GM19455 (cell line): ENCODE measurements at regions not wholly inside any gene's neighbourhood (a gene's known extent, or its start where the extent isn't known, plus 50 kb on each side); places are given as distances from the start of the nearest gene placed in this dataset.

Experiments
- ATAC-seq: cut with Tn5 transposase; IDR thresholded peaks from one replicate; pipeline ENCODE4 v1.9.1; 2021; ENCODE audit not compliant: unreplicated experiment

DNA sequence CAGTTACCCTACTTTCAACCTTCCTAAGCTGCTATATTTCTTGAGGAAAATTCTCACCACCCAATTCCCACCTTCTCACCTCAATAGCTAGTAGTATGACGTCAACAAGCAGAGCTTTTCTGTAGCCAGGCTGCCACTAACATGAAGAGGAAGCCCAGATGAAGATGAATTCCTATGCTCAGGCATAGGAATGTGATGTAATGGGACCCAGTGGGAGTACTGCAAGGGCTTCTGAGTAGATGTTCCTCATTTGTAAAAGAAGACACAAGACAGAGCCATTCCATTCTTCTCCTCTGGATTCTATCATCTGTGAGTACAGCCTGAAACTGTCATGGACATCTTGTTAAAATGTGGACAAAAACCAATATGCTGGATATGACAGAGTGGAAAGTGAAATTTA, 81.6 kb upstream of the KLF3 start:
- no peak for ATAC-seq

DNA sequence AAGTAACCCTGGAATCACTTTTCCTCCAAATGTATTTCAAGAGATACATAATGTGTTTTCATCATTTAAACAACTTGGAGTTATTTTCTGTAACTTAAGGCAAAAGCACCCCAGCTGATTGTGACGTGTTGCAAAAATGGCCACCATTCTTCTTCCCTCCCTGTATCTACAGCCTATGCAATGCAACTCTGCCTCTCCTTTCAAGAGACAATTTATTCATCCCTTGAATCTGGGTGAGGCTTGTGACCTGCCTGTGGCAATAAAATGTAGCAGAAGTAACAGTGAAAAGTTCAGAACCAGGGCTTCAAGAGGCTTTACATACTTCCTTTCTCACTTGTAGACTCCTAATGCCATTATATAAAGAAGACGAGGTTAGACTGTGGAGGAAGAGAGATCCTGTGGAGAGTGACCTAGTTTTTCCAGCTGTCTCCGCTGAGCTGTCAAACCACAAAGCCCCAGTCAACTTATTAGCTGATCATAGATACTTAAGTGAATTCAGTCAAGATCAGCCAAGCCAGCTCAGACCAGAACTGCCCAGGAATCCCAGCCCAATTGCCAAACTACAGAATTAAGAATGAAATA, 81.0 kb upstream of the KLF3 start:
- no peak for ATAC-seq

DNA sequence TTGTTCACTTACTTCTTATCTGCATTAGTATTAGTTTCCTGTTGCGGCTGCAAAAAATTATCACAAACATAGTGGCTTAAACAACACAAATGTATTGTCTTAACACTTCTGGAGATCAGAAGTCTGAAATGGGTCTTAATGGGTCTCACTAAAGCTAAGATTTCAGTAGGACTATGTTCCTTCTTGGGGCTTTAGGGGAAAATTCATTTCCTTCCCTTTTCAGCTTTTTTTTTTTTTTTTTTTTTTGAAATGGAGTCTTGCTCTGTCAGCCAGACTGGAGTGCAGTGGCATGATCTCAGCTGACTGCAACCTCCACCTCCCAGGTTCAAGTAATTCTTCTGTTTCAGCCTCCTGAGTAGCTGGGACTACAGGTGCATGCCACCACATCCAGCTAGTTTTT, 78.1 kb upstream of the KLF3 start:
- ATAC-seq: no peak

DNA sequence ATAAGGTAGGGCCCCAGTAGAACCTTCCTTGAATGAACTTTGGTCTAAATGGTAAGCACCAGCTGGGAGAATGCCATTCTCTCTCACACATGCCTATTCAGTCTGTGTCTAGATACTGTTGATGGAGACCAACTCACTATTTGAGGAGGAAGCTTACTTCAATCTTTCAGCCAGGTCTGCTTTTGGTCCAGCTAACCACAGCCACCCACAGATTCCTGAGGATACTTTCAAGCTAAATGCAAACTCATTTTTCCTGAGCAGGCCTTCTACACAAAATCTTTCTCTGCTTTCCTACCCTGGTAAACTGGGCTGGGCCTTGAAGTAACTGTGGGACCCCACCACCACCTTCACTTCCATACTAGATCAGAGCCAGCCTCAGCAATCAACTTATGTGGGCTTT, 76.9 kb upstream of the KLF3 start:
- ATAC-seq: no peak

DNA sequence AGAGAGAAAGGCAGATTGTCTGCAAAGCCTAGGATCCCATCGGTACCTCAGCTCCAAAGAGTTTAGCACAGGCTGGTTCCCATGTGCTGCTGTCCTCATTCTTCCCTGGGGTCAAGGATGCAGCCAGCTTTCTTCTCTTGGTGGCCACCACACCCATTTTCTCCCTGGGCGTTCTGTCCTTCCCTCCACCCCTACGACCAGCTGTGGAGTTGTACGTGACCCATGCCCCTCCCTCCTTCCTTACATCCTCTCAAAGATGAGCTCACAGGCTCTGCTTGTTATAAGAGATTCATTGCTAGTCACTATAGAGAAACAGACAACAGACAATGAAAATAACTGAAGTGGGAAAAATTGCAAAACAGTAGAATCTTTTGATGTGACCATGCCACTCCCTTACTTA, 74.0 kb upstream of the KLF3 start:
- no peak for ATAC-seq

DNA sequence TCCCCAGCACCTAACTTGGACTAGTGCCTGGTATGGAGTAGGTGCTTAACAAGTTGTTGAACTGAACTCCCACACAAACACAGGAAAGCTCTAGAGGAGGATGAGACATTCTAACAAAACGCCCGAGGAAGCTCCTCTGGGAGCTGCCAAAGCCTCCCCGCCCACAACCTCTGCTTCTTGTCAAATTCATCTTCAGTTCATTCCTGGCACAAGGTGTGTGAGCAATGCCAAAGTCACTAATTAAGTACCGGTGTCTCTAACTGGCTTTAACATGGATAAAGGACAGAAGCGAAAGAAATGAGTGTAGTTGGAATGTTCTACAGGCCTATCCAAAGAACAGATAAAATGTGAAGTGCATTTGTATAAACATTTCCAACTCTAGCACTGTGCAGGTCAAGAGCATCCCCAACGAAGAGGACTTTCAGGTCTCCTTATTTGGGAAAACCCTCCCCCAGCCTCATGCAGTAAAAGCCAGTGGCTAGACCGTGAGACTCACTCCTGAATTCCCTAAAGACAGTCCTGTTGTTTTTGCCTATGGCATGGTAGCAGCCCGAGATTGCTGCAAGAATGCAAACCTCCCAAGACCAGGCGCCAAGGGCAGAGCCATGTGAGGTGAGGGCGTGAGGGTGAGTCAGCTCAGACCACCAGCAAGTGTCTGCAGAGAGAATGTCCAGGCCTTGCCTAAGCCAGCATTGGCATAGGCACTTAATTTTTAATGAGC, 72.2 kb upstream of the KLF3 start:
- no peak for ATAC-seq

DNA sequence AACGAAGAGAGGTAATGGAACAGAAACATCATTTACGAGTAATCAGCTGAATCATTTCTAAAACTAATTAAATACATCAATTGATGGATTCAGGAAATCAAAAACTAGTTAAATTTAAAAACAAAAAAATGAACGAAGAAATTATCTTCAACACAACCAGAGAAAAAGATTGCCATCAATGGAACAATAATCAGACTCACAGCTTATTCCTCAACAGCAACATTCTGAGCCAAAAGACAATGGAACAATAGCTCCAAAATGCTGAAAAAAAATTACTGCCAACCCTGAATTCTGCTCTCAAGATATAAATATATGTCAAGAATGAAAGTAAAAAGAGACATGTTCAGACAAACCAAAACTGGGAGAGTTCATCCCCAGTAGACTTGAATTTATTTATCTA, 65.5 kb upstream of the KLF3 start:
- ATAC-seq: no peak

DNA sequence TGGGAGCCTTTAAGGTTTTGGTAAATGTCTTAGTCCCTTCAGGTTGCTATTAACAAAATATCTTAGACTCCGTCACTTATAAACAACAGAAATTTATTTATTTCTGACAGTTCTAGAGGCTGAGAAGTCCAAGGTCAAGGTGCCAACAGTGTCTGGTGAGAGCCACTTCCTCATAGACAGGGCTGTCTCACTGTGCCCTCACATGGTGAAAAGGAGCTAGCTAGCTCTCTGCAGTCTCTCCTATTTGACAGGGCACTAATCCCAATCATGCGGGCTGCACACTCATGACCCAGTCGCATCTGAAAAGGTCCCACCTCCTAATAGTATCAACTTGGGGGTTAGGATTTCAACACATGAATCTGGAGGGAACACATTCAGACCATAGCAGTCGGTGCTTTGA, 63.4 kb upstream of the KLF3 start:
- no peak for ATAC-seq

DNA sequence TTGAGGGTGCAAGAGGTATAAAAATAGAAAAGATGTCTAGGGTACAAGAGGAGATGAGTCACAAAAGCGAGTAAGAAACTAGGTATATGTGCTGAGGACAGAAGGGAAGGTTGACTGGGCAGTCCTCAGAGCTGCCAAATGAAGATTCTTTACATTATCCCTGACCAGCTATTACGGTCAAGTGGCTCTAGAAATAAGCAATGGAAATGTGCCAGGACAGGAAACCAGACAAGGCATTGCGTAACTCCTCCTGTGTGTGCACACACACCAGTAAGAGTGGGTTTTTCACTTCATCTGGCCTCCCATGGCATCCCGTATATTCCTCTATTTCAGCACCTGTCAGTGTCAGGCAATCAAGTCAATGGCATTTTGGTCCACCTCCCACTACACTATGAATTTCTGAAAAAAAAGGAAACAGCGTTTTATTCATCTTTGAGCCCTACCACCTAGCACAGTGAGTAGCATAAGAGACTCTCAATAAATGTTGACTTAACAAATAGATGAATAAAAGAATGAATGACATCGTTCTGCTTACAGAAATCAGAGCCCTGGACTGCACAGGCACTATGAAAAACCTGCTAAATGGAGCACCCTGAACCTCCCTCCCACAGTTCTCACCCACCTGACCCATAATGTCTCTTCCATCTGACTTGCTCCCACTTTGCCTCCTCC, 62.6 kb upstream of the KLF3 start:
- no peak for ATAC-seq

DNA sequence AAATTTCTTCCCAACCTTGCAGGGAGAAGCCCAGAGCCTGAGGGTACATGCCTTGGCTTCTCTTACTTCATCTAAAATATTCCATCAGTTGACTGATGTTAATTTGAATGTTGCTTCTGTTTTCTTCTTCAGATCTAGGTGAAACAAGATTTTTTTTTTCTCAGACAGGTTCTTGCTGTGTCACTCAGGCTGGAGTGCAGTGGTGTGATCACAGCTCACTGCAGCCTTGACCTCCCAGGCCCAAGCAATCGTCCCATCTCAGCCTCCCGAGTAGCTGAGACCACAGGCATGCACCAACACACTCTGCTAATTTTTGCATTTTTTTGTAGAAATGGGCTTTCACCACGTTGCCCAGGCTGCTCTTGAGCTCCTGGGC, 62.1 kb upstream of the KLF3 start:
- no peak for ATAC-seq

DNA sequence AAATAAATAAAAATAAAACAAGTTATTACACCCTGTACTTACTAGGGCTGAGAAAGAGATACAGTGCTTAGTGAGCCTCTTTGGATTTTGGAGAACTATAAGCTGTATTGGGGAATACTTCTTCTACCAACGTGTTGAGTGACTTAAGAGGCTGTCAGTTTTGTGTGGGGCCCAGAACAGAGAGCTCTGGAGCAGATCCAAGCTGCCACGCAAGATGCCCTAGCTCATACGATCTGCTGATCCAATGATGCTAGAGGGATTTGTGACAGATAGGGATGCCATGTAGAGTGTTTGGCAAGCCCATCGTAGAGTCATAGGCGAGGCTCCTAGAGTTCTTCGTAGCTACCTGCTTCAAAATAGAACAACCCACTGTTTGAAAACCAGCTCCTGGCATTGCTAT, 60.3 kb upstream of the KLF3 start:
- no peak for ATAC-seq

DNA sequence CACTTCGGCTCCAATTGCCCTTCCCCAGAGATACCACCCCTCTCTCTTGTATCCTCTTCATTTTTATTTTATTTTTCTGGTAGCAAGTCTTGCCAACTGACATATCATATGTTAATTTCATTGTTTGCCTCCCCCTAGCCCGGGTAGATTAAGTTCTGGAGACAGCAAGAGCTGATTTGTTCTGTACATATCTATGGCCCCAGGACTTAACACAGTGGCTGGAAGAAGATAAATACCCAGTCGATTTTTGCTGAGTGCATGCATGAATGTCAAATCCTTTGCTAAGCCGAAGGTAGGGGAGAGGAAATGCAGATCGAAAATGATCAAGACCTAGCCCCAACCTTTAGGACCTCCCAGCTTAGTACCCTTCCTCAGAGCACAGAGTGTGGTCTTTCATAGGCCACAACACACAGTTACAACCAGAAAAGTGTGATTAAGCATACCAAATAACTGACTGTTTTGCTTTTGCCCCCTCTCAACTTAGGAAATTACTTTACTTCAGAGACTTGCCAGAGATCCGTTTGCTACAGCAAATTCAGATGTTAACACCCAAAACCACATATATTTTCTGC, 58.7 kb upstream of the KLF3 start:
- ATAC-seq: no peak

DNA sequence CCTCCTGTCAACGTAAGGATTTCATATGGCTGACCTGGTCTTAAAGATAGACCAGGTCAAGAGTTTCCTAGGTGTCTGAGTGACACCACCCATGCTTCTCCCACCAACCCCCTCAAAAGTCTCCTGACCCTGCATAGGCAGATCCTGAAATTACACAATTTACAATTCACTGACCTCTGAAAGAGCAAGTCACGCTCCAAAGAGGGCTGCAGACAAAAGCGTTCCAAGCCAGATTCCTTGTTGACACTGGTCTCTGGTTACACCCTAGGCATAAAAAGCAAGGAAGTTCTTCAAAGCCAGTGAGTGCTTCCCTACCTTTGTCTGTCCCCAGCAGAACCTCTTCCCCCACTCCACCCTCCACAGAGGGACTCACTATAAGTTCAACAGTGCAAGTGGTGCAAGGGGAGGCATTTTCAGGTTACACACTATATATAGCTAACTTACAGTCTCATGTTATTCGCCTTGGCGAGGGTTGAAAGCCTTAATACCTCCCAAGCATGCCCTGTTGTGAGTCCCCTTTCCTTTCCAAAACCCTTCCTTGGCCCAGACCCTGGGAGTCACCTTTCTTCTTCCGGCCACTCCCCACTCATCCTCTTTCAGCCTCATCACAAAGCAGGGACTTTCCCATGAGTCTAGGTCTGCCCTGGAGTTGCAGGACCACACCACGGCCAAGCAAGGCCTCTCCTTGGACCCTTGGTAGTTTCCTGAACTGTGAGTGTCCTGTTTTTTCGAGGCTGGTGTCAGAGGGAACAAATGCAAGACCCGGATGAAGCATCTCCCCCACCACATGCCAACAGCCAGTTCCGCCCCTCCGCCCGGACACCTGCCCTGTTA, 58.0 kb upstream of the KLF3 start:
- ATAC-seq: no peak

DNA sequence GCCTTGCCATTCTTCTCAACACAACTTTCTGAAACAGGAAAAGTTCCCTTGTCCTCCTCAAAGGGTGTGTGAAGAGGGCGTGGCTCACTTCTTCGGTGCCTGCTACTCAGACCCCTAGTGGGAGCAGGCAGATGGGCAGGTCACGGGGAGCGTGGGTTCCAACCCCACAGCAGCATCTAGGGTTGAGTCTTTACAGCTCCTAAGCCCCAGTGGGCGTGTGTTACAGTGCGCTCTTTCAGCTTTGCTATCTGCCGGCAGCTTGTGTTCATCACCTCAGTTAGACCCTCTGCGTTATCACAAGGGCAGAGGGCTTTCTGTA, 57.5 kb upstream of the KLF3 start:
- ATAC-seq: no peak

DNA sequence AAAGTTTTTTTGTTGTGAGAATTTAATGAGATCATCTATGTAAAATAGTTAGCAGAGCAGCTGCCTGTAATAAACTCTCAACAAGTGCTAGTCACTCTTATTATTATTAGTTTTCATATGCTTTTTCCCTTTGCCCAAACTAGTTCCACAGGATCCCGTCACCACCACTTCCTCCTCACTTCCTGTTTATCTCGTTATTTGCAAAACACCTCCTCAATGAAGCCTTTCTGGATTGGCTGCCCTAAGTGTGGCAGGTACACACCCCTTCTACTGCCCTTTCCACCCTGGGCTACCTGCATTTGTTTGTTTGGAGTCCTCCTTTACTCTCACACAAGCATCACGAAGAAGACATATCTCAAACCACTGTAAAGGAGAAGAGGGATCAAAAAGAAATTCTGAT, 54.4 kb upstream of the KLF3 start:
- ATAC-seq: no peak

DNA sequence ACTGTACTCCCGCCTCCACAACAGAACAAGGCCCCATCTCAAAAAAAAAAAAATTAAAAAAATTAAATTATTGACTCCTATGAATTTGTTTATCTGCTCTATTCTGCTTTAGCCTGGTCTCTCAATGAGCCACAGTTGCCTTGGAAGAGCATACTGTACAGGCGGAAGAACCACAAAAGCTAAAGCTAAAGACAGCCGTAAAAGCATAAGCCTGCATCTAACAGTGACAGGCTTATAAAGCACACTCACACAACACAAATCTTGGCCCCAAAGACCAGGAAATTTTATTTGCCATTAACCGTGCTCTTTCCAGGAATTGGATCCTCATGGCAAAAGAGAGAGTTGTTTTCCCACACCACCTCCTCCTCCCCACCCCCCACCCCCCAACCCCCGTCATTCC, 53.5 kb upstream of the KLF3 start:
- no peak for ATAC-seq

DNA sequence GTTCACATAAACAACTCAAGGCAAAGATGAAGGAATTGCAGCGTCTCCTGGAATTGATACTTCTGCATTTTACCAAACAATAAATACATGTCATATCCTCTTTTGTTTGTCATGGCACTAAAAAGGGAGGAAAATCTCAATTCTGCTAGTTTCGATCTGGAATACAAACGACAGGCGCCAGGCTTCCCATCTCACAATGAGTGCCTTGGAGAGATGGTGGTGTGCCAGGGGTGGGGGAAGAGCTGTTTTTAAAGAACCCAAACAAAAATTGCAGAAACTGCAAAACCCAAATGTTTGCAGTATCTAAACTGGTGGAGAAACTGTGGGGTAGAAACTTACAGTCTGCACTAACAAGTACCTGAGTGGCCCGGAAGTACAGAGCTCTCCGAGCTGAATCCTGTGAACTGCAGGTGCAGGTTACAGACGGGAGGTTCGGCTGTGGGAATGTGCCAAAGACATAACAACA, 53.0 kb upstream of the KLF3 start:
- ATAC-seq: no peak

DNA sequence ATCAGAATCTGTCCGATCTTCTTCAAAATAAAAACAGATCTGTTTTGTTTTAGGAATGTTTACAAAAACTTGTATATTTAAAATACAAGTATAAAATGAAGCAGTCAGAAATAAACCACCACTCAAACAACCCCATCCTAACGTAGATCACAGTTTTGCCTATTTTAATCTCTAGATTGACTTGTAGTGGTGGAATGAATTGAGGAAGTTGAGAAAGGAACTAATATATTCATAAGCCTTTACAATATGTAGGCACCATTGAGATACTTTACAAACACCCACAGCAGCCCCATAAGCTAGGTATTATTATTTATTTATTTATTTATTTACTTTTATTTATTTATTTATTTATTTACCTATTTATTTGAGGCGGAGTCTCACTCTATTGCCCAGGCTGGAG, 52.3 kb upstream of the KLF3 start:
- ATAC-seq: no peak

DNA sequence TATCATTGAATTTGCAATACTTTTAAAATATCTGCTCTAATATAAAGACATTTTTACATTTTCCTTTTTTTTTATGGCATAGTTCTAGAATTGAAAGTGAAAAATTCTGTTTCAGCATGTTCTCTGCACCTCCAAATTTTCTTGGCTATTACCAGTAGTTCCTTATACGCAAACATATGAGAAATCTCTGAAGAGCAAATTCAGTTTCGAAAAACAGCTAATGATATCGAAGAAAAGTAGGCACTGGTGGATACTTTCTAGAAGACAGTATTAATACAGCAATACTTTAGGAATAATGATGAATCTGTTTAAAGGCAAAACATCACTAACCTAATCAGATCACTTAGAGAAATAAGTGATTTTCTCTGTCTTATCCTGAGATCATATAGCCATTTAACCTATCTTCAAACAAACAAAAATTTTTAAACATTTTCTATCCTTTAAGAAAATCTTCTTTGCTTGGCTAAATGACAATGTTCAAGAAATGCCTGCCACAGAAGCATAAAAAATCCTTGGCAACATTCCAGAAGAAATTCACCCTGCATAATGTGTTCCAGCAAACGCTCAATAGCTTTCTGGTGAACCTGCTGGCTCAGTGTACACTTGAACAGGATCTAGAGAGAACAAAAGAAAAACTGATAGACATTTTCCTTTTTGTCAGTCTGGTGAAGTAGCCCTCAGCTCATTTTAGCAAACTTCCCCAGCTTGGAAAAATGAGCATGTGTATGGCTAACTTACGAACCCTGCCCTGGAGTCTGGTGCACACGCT, 51.2 kb upstream of the KLF3 start:
- ATAC-seq: no peak
